ENCODE measurements at regions not wholly inside any gene's neighbourhood (a gene's known extent, or its start where the extent isn't known, plus 50 kb on each side); places are given as distances from the start of the nearest gene placed in this dataset.

- no peak for DNase-seq
Observed at GRCh38 chr12:102618197-102618877, 138.0 kb upstream of the IGF1 start.

GRCh38 chr12:102616692-102617091 lies 136.3 kb upstream of the IGF1 start:
- H3K27ac ChIP-seq (ENCODE audit: low read depth in 1 of 2, low read length in 1 of 2) = no peak overlapping the region
- WGBS, 2 donors = 82 to 83% methylated on average over 2 of the region's 2 CpGs
- no peak for TF ChIP-seq CTCF (IDR thresholded peaks at IDR 0.05; ENCODE audit: control extremely low read depth, extremely low read depth)

More at GRCh38 chr12:102618197-102618877, 138.0 kb upstream of the IGF1 start:
- H3K9ac ChIP-seq (ENCODE audit: insufficient read depth in 1 of 2, low read length in 2 of 2) = no peak overlapping the region
- H3K4me1 ChIP-seq (ENCODE audit: control insufficient read depth in 5 of 5, insufficient read depth in 5 of 5, low read length in 5 of 5) = no peaks in the 10 kb centered on the region
- no peaks in the 10 kb centered on the region for H3K36me3 ChIP-seq (ENCODE audit: control insufficient read depth in 4 of 4, insufficient read depth in 4 of 4, low read length in 4 of 4)
- ATAC-seq (ENCODE audit: insufficient read depth, low FRiP score) = no peak
- TF ChIP-seq CTCF (IDR thresholded peaks at IDR 0.05; ENCODE audit: control extremely low read depth, extremely low read depth) = no peak
- 74 to 76% methylated on average over 5 of the region's 5 CpGs for WGBS, 2 donors
- no peak overlapping the region for H3K4me3 ChIP-seq
- no peaks in the 10 kb centered on the region for H3K27me3 ChIP-seq (ENCODE audit: control insufficient read depth in 3 of 3, insufficient read depth in 3 of 3, low read length in 2 of 3)
- no peak overlapping the region for H3K27ac ChIP-seq (ENCODE audit: low read depth in 1 of 2, low read length in 1 of 2)
- no peaks in the 10 kb centered on the region for H3K9me3 ChIP-seq (ENCODE audit: control insufficient read depth in 4 of 4, insufficient read depth in 3 of 4, low read length in 3 of 4)

GRCh38 chr12:102611995-102612394 lies 131.6 kb upstream of the IGF1 start:
- H3K27ac ChIP-seq (ENCODE audit: low read depth in 1 of 2, low read length in 1 of 2) = no peak overlapping the region
- no peak for ATAC-seq (ENCODE audit: insufficient read depth, low FRiP score)
- H3K9me3 ChIP-seq (ENCODE audit: control insufficient read depth in 4 of 4, insufficient read depth in 3 of 4, low read length in 3 of 4) = peaks cover 0 to 5% (median 0%) of the 10 kb centered on the region in 4 donors
- H3K27me3 ChIP-seq (ENCODE audit: control insufficient read depth in 3 of 3, insufficient read depth in 3 of 3, low read length in 2 of 3) = no peaks in the 10 kb centered on the region
- H3K9ac ChIP-seq (ENCODE audit: insufficient read depth in 1 of 2, low read length in 2 of 2) = no peak overlapping the region
- no peaks in the 10 kb centered on the region for H3K36me3 ChIP-seq (ENCODE audit: control insufficient read depth in 4 of 4, insufficient read depth in 4 of 4, low read length in 4 of 4)
- WGBS, 2 donors = 78 to 83% methylated on average over 1 of the region's 1 CpG
- no peaks in the 10 kb centered on the region for H3K4me1 ChIP-seq (ENCODE audit: control insufficient read depth in 5 of 5, insufficient read depth in 5 of 5, low read length in 5 of 5)
- H3K4me3 ChIP-seq = no peak overlapping the region
- TF ChIP-seq CTCF (IDR thresholded peaks at IDR 0.05; ENCODE audit: control extremely low read depth, extremely low read depth) = no peak
- DNase-seq = no peak

More at GRCh38 chr12:102616692-102617091, 136.3 kb upstream of the IGF1 start:
- Histone ChIP-seq H3K9me3 (ENCODE audit: control insufficient read depth in 4 of 4, insufficient read depth in 3 of 4, low read length in 3 of 4) (no peaks in the 10 kb centered on the region), H3K4me1 (ENCODE audit: control insufficient read depth in 5 of 5, insufficient read depth in 5 of 5, low read length in 5 of 5) (no peaks in the 10 kb centered on the region), H3K27me3 (ENCODE audit: control insufficient read depth in 3 of 3, insufficient read depth in 3 of 3, low read length in 2 of 3) (no peaks in the 10 kb centered on the region), H3K9ac (ENCODE audit: insufficient read depth in 1 of 2, low read length in 2 of 2) (no peak overlapping the region), H3K4me3 (no peak overlapping the region), H3K36me3 (ENCODE audit: control insufficient read depth in 4 of 4, insufficient read depth in 4 of 4, low read length in 4 of 4) (no peaks in the 10 kb centered on the region)
- ATAC-seq (ENCODE audit: insufficient read depth, low FRiP score) (no peak), DNase-seq (no peak)

- no peaks in the 10 kb centered on the region for H3K36me3 ChIP-seq (ENCODE audit: control insufficient read depth in 4 of 4, insufficient read depth in 4 of 4, low read length in 4 of 4)
- no peak overlapping the region for H3K4me3 ChIP-seq
- H3K9me3 ChIP-seq (ENCODE audit: control insufficient read depth in 4 of 4, insufficient read depth in 3 of 4, low read length in 3 of 4) = peaks cover 0 to 5% (median 0%) of the 10 kb centered on the region in 4 donors
- H3K4me1 ChIP-seq (ENCODE audit: control insufficient read depth in 5 of 5, insufficient read depth in 5 of 5, low read length in 5 of 5) = no peaks in the 10 kb centered on the region
- no peak for TF ChIP-seq CTCF (IDR thresholded peaks at IDR 0.05; ENCODE audit: control extremely low read depth, extremely low read depth)
- no peak overlapping the region for H3K27ac ChIP-seq (ENCODE audit: low read depth in 1 of 2, low read length in 1 of 2)
- ATAC-seq (ENCODE audit: insufficient read depth, low FRiP score) = no peak
- 74 to 85% methylated on average over 1 of the region's 1 CpG for WGBS, 2 donors
- H3K27me3 ChIP-seq (ENCODE audit: control insufficient read depth in 3 of 3, insufficient read depth in 3 of 3, low read length in 2 of 3) = no peaks in the 10 kb centered on the region
- no peak for DNase-seq
- no peak overlapping the region for H3K9ac ChIP-seq (ENCODE audit: insufficient read depth in 1 of 2, low read length in 2 of 2)
Observed at GRCh38 chr12:102609996-102610395, 129.6 kb upstream of the IGF1 start.
